Coronary artery (tissue), 2 donors: ENCODE measurements at regions not wholly inside any gene's neighbourhood (a gene's known extent, or its start where the extent isn't known, plus 50 kb on each side); places are given as distances from the start of the nearest gene placed in this dataset.

Experiments
- DNase-seq: peaks from one replicate; pipeline ENCODE4 v3.0.0-alpha.2; 2017; ENCODE audit warnings: low spot score
- H3K27ac ChIP-seq, 2 donors: fragments of 200-600 bp; sonication (generic); one replicate each; pipeline ENCODE4 v1.5.1; 2016 to 2019
- H3K4me3 ChIP-seq: fragments of 200-600 bp; sonication (generic); 2 replicates; pipeline ENCODE4 v1.5.1; 2016; ENCODE audit warnings: mild to moderate bottlenecking, moderate library complexity
- TF ChIP-seq, protein P1 (sequence below): fragments of 200-600 bp; sonication (generic); IDR thresholded peaks from one replicate; pipeline ENCODE4 v1.5.1; 2019; ENCODE audit warnings: antibody characterized with exemption

DNA sequence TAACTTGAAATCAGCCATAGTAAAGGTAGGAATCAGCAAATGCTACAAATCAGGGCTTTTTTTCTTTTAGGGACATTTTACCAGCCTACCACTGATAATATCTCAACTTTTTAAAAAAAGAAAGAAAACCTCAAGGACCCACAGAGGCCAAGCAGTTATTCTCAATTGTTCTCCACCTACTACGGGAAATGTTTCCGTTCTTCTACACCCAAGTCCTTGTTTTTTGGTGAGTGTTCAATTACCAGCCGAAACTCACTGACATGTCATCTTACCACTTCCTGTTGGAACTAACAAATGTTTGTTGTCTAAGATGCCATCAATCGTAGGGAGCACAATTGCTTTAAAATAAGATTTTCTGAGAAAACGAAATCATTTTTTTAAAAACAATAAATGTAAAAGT is 50.2 kb upstream of the CDK1 start:
- H3K27ac ChIP-seq = no peak overlapping the region
- TF ChIP-seq, protein P1, sequence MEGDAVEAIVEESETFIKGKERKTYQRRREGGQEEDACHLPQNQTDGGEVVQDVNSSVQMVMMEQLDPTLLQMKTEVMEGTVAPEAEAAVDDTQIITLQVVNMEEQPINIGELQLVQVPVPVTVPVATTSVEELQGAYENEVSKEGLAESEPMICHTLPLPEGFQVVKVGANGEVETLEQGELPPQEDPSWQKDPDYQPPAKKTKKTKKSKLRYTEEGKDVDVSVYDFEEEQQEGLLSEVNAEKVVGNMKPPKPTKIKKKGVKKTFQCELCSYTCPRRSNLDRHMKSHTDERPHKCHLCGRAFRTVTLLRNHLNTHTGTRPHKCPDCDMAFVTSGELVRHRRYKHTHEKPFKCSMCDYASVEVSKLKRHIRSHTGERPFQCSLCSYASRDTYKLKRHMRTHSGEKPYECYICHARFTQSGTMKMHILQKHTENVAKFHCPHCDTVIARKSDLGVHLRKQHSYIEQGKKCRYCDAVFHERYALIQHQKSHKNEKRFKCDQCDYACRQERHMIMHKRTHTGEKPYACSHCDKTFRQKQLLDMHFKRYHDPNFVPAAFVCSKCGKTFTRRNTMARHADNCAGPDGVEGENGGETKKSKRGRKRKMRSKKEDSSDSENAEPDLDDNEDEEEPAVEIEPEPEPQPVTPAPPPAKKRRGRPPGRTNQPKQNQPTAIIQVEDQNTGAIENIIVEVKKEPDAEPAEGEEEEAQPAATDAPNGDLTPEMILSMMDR = no peak

DNA sequence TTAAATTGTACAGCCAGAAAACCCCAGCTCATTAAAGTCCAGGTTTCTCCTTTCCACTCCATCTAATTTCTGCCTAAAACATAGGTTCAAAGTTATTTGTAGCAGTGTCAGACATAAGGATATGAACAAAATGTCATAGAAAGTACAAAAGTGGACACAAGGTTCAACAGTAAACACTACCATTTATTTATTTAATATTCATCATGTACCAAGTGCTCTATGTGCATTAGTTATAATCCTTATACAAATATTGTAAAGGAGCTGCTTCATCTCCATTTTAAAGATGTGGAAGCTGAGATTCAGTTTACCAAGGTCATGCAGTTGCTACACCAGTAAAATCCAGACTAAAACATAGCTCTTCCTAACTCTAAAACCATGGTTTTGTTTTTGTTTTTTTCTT is 52.0 kb upstream of the CDK1 start:
- TF ChIP-seq, protein P1 = no peak
- no peak for DNase-seq
- no peak overlapping the region for H3K4me3 ChIP-seq
- H3K27ac ChIP-seq = no peak overlapping the region

More for the DNA sequence above, 50.2 kb upstream of the CDK1 start:
- no peak overlapping the region for H3K4me3 ChIP-seq
- DNase-seq = no peak

DNA sequence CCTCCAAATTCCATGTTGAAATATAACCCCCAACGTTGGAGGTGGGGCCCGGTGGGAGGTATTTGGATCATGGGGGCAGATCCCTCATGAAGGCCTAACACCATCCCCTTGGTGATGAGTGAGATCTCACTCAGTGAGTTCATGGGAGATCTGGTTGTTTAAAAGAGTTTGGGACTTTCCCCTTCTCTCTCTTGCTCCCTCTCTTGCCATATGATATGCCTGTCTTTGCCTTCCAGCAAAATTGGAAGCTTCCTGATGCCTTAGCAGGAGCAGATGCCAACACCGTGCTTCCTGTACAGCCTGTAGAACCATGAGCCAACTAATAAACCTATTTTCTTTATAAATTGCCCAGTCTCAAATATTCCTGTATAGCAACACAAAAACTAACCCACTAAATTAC is 55.7 kb upstream of the CDK1 start:
- DNase-seq = no peak
- TF ChIP-seq, protein P1 = no peak
- H3K27ac ChIP-seq = no peak overlapping the region
- no peak overlapping the region for H3K4me3 ChIP-seq

DNA sequence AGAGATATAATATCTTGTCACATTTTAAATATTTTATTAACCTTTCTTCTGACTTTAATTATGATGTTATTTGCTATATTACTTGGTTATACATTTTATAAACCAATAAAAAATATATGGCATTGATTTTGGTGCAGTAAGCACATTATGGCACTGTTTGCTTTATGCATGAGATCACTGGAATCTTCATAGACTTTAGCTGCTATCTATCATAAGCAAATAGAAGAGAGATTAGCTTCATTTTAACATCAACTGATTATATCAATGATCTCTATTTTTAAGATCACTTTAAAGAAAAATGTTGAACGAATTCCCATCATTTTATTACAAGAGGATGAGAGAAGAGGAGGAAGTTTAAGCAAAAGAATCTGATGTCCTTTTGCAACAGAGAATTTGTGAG is 58.6 kb upstream of the CDK1 start:
- DNase-seq = no peak
- Histone ChIP-seq H3K27ac (no peak overlapping the region), H3K4me3 (no peak overlapping the region)
- TF ChIP-seq, protein P1 = no peak

DNA sequence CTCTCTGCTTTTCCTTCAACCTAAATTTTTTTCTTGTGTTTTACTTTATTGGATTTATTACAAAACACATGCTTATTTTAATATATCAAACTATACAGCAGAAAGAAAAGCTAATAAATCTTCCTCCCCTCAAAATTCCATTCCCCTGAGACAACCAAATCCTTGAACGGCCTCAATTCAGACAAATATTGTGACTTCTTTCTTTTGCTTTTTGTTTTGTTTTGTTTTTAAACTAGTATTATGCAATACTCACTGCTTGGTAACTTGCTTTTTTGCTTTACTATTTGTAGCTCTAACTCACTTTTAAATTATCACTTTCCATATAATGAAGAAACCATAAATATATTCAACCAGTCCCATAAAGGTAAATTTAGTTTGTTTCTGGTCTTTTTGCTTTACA is 59.4 kb upstream of the CDK1 start:
- TF ChIP-seq, protein P1 = no peak
- Histone ChIP-seq H3K27ac (no peak overlapping the region), H3K4me3 (no peak overlapping the region)
- DNase-seq = no peak

DNA sequence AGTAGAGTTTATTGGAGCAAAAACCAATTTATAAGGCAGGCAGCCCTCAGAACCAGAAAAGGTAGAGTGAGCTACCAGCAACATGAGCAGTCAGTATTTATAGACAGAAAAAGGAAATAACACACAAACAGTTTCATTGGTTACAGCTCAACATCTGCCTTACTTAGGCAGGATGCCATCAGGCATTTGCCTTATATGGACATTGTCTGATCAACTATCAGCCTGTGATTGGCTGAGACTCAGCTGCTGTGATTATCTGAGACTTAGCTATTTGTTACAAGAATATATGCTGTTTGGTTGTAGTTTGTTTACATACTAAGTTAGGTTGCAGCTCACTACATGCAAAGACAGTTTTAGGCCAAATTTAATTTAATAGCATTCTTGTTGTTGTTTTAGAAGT is 60.4 kb upstream of the CDK1 start:
- Histone ChIP-seq H3K27ac (no peak overlapping the region), H3K4me3 (no peak overlapping the region)
- DNase-seq = no peak
- TF ChIP-seq, protein P1 = no peak

DNA sequence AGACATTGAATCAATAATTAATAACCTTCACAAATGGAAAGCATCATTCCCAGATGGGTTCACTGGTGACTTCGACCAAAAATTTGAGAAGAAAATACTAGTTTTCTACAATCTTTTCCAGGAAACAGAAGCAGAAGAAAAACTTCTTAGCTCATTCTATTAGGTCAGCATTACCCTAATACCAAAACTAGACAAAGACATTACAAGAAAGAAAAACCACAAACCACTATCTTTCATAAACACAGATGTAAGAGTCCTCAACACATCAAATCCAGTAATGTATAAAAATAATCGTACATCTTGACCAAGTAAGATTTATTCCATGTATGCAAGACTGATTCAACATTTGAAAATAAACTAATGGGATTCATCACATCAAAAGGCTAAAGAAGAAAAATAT is 64.0 kb upstream of the CDK1 start:
- no peak overlapping the region for H3K4me3 ChIP-seq
- DNase-seq = no peak
- TF ChIP-seq, protein P1 = no peak
- H3K27ac ChIP-seq = no peak overlapping the region
